AG20443 (cell line): ENCODE measurements at regions not wholly inside any gene's neighbourhood (a gene's known extent, or its start where the extent isn't known, plus 50 kb on each side); places are given as distances from the start of the nearest gene placed in this dataset.
A peak's percentile ranks its signal among the peaks of the same experiment; 100 is the strongest.
"Not testable (repeated sequence)": the region's sequence is repeated elsewhere in the genome, so short reads cannot be mapped to it uniquely, and the experiment has no call there.

Experiments used
- DNase-seq: peaks from one replicate; pipeline ENCODE4 v3.0.0; 2012; ENCODE audit warnings: low spot score, mixed read lengths

DNA sequence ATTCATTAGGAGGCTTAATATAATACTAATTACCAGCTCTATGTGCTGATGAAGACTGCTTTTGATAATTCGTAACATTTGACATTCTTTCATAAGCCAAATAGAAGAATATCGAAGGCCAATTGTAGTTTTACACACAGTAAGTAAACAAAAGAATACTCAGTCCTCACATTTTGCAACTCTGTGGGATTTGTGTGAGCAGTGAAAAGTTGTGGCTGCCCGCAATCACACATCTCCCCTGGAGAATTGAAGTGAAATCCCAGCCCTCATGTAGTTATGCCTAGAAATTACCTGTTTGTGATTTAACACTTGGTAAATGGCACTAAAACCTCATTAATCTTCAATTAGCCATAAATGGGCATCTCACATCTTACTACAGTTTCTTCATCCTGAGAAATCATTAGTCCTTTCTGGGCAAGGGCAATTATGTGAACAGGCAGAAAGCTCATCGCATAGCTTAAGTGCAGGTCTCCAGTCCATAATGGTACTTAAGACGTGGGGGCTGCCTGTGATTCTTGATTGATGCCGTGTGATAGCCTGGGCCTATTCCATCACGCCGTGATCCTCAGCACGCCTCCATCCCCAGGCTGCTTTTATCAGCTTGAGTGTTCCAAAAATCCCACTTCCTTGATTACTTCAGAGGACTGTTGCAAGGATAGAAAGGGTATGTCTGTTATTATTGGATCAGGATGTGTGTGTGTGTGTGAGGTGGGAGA lies 97.9 kb upstream of the METTL14 start:
- no peak for DNase-seq

DNA sequence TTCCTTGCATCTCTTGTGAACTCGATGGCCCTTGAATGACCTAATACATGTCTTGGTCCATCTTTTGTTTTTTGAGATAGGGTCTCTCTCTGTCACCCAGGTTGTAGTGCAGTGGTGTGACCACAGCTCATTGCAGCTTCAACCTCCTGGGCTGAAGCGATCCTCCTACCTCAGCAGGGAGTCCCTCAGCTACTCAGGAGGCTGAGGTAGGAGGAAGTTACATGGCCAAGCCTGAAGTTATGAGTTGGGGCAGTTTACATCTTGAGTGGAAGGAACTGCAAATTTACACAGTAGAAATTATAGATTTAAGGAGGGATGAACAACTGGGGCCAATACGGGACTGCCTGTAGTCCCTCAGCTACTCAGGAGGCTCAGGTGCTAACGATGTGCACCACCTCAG lies 97.2 kb upstream of the METTL14 start:
- no peak for DNase-seq

GRCh38 chr4:118589471-118590055 lies 95.6 kb upstream of the METTL14 start:
- DNase-seq: no peak

DNA sequence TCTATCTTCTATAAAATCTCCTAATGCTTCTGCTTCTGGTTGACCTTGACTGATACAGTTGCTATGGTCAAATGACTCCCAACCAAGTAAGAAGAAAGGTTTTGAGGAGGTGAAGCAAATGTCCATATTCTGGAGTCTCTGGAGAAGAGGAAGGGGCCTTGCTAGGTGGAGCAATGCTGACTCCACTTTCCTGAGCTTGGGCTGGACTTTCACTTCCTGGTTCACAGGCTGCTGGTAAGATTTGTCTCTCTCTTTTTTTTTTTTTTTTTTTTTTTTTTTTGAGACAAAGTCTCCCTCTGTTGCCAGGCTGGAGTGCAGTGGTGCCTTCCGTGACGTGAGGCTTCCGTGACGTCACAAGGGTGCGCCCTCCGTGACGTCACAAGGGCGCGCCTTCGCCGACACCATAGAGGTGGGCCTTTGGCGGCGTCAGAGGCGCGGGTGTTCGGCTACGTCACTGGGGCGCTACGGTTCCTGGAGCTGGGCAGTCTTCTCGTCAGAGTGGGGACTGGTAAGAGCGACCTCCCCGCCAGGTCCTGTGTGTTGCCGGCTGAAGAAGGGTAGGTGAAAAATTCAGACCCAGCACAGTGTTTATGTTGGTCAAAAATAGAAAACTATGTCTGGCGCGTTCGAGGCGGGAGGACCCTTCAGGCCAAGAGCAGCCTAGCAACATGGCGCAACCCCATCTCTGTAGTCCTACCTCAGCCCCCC lies 93.7 kb upstream of the METTL14 start:
- DNase-seq: peak; percentile 91

DNA sequence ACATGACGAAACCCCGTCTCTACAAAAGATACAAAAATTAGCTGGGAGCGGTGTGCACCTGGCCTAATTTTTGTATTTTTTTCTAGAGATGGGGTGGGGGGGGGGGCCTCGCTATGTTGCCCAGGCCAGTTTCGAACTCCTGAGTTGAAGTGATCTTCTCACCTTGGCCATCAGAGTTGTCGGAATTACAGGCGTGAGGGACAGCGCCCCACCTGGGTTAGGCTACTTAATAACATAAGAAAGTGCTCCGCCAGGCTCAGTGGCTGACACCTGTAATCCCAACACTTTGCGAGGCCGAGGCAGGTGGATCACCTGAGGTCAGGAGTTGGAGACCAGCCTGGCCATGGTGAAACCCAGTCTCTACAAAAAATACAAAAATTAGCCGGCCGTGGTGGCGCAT lies 92.9 kb upstream of the METTL14 start:
- DNase-seq: not testable (repeated sequence)

DNA sequence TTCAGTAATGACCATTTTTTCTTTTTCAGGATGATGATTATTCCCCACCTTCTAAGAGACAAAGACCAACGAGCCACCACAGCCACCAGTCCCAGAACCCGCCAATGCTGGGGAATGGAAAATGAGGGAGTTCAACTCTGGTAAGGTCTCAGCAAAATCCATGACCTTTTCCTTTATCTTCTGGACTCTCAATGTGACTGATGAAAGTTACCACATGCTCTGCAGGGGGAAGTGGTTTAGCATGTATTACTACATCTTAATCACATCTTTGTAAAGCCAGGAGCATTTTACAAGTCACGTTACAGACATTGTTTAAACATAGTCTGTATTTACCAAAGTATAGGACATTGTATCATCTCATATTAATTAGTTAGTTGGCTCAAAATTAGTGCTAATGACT lies 89.3 kb upstream of the METTL14 start:
- not testable (repeated sequence) for DNase-seq

DNA sequence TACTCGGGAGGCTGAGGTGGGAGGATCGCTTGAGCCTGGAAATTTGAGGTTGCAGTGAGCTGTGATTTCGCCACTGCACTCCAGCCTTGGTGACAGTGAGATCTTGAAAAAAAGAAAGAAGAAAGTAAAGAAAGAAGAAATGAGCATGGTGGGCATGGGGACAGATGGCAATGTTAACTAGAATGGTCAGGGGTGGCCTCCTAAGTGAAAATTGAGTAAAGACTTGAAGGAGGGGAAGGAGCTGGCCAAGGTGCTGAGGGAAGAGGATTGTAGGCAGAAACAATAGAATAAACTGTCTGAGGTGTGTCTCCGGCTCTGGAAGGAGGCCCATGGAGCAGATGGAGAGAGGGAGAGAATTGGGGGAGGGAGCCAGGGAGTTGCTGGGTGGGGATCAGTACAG lies 60.1 kb upstream of the METTL14 start:
- DNase-seq: not testable (repeated sequence)

- DNase-seq: peak; percentile 8
Observed at GRCh38 chr4:118629697-118630096, 55.5 kb upstream of the METTL14 start.

- not testable (repeated sequence) for DNase-seq
Observed at GRCh38 chr4:118630897-118631296, 54.3 kb upstream of the METTL14 start.

GRCh38 chr4:118631321-118632050 lies 53.7 kb upstream of the METTL14 start:
- DNase-seq: not testable (repeated sequence)

- DNase-seq: not testable (repeated sequence)
Observed at GRCh38 chr4:118633476-118633875, 51.7 kb upstream of the METTL14 start.

GRCh38 chr4:118634126-118634875 lies 50.9 kb upstream of the METTL14 start:
- DNase-seq: not testable (repeated sequence)
